WERI-Rb-1 (cell line): ENCODE measurements at regions not wholly inside any gene's neighbourhood (a gene's known extent, or its start where the extent isn't known, plus 50 kb on each side); places are given as distances from the start of the nearest gene placed in this dataset.

ENCODE experiments used
- DNase-seq: peaks from one replicate; pipeline ENCODE4 v3.0.0-alpha.2; 2020
- H3K27ac ChIP-seq: fragments of 250-450 bp; sonication (Bioruptor Pico); 2 replicates; pipeline ENCODE4 v1.5.1; 2020; ENCODE audit warnings: mild to moderate bottlenecking, moderate library complexity
- H3K27me3 ChIP-seq: fragments of 250-450 bp; sonication (Bioruptor Pico); 2 replicates; pipeline ENCODE4 v1.5.1; 2021; ENCODE audit warnings: mild to moderate bottlenecking, low read depth, moderate library complexity; ENCODE audit not compliant: insufficient read depth, severe bottlenecking
- H3K36me3 ChIP-seq: fragments of 250-450 bp; sonication (Bioruptor Pico); 2 replicates; pipeline ENCODE4 v1.5.1; 2020; ENCODE audit warnings: mild to moderate bottlenecking, moderate library complexity
- H3K4me3 ChIP-seq: 2 replicates; pipeline ENCODE4 v1.5.1; 2011; ENCODE audit warnings: low read depth, mild to moderate bottlenecking, control low read depth, low read length
- H3K9me3 ChIP-seq: fragments of 250-450 bp; sonication (Bioruptor Pico); 2 replicates; pipeline ENCODE4 v1.5.1; 2021; ENCODE audit warnings: mild to moderate bottlenecking, moderate library complexity; ENCODE audit not compliant: severe bottlenecking
- CTCF ChIP-seq: IDR thresholded peaks from 2 replicates; pipeline ENCODE4 v1.5.1; 2011; ENCODE audit warnings: low read depth, mild to moderate bottlenecking, control low read depth, inconsistent platforms, low read length

- Histone ChIP-seq H3K36me3 (no peaks in the 10 kb centered on the region), H3K9me3 (no peaks in the 10 kb centered on the region), H3K27me3 (no peaks in the 10 kb centered on the region), H3K4me3 (no peak overlapping the region), H3K27ac (no peak overlapping the region)
- no peak for DNase-seq
- no peak for TF ChIP-seq CTCF
These were observed 141.1 kb upstream of the AGR3 start for GRCh38 chr7:17022920-17023319.

GRCh38 chr7:17026269-17026668 is 144.5 kb upstream of the AGR3 start:
- DNase-seq, result no peak
- no peak overlapping the region for H3K27ac ChIP-seq
- H3K27me3 ChIP-seq, result no peaks in the 10 kb centered on the region
- no peaks in the 10 kb centered on the region for H3K9me3 ChIP-seq
- TF ChIP-seq CTCF, result no peak
- H3K4me3 ChIP-seq, result no peak overlapping the region
- no peaks in the 10 kb centered on the region for H3K36me3 ChIP-seq

GRCh38 chr7:17027143-17027788 is 145.5 kb upstream of the AGR3 start:
- Histone ChIP-seq H3K4me3 (no peak overlapping the region), H3K27ac (no peak overlapping the region), H3K9me3 (no peaks in the 10 kb centered on the region), H3K36me3 (no peaks in the 10 kb centered on the region), H3K27me3 (no peaks in the 10 kb centered on the region)
- DNase-seq, result no peak
- no peak for TF ChIP-seq CTCF

GRCh38 chr7:17027789-17028152 is 146.0 kb upstream of the AGR3 start:
- no peak for DNase-seq

GRCh38 chr7:17029150-17029549 is 147.4 kb upstream of the AGR3 start:
- H3K9me3 ChIP-seq, result no peaks in the 10 kb centered on the region
- H3K36me3 ChIP-seq, result no peaks in the 10 kb centered on the region
- no peaks in the 10 kb centered on the region for H3K27me3 ChIP-seq
- DNase-seq, result no peak
- no peak overlapping the region for H3K27ac ChIP-seq
- no peak for TF ChIP-seq CTCF
- H3K4me3 ChIP-seq, result no peak overlapping the region

More at GRCh38 chr7:17027789-17028152, 146.0 kb upstream of the AGR3 start:
- H3K27ac ChIP-seq, result no peak overlapping the region
- no peak for TF ChIP-seq CTCF
- no peaks in the 10 kb centered on the region for H3K36me3 ChIP-seq
- H3K9me3 ChIP-seq, result no peaks in the 10 kb centered on the region
- no peak overlapping the region for H3K4me3 ChIP-seq
- H3K27me3 ChIP-seq, result no peaks in the 10 kb centered on the region

- no peaks in the 10 kb centered on the region for H3K27me3 ChIP-seq
- no peak overlapping the region for H3K4me3 ChIP-seq
- H3K9me3 ChIP-seq, result no peaks in the 10 kb centered on the region
- no peak overlapping the region for H3K27ac ChIP-seq
- no peaks in the 10 kb centered on the region for H3K36me3 ChIP-seq
- no peak for DNase-seq
- TF ChIP-seq CTCF, result no peak
These were observed 148.8 kb upstream of the AGR3 start for GRCh38 chr7:17030559-17030958.
